Sigmoid colon (tissue), 6 donors: ENCODE measurements at regions not wholly inside any gene's neighbourhood (a gene's known extent, or its start where the extent isn't known, plus 50 kb on each side); places are given as distances from the start of the nearest gene placed in this dataset.

Source experiments
- DNase-seq: peaks from one replicate; pipeline ENCODE4 v3.0.0-alpha.2; 2019
- H3K27ac ChIP-seq, 4 donors: fragments of 200-600 bp; sonication (generic); one replicate each; pipeline ENCODE4 v1.5.1; 2016 to 2019; ENCODE audit warnings: mild to moderate bottlenecking in 1 of 4
- H3K27me3 ChIP-seq, 3 donors: fragments of 200-600 bp; sonication (generic); one replicate each; pipeline ENCODE4 v1.5.1; 2019; ENCODE audit warnings: mild to moderate bottlenecking in 1 of 3
- H3K36me3 ChIP-seq, 4 donors: fragments of 200-600 bp; sonication (generic); one replicate each; pipeline ENCODE4 v1.5.1; 2016 to 2019
- H3K4me1 ChIP-seq, 4 donors: fragments of 200-600 bp; sonication (generic); one replicate each; pipeline ENCODE4 v1.5.1; 2017 to 2019
- H3K4me3 ChIP-seq, 4 donors: fragments of 200-600 bp; sonication (generic); one replicate each; pipeline ENCODE4 v1.5.1; 2017 to 2019; ENCODE audit warnings: mild to moderate bottlenecking in 2 of 4, moderate library complexity in 1 of 4
- H3K9me3 ChIP-seq, 4 donors: fragments of 200-600 bp in 3 of 4; sonication (generic) in 3 of 4; one replicate each; pipeline versions ENCODE4 v1.5.1 to v1.6.1; 2013 to 2019
- CTCF ChIP-seq, 4 experiments: fragments of 450-650 bp in 3 of 4; fragments of 200-600 bp in 1 of 4; IDR thresholded peaks; one replicate each; pipeline ENCODE4 v1.5.1; 2016 to 2019; ENCODE audit warnings: antibody characterized with exemption in 4 of 4, mild to moderate bottlenecking in 3 of 4, moderate library complexity in 2 of 4
- EP300 ChIP-seq, 4 donors: sonication (generic); formaldehyde crosslinking; IDR thresholded peaks; one replicate each; pipeline ENCODE4 v1.6.1; 2017; ENCODE audit warnings: antibody characterized with exemption in 4 of 4
- POLR2A ChIP-seq, 2 donors: fragments of 450-650 bp; IDR thresholded peaks; one replicate each; pipeline ENCODE4 v1.6.1; 2016; ENCODE audit warnings: antibody characterized with exemption in 2 of 2, mild to moderate bottlenecking in 2 of 2, moderate library complexity in 2 of 2
- POLR2AphosphoS5 ChIP-seq, 4 donors: sonication (generic); formaldehyde crosslinking; IDR thresholded peaks; one replicate each; pipeline ENCODE4 v1.6.1; 2017; ENCODE audit warnings: antibody characterized with exemption in 4 of 4
- WGBS, 2 donors: extraction: QIAGEN DNeasy Blood & Tissue Kit; methylation state at CpG; one replicate each; pipeline ENCODE4 v1.1.7; 2013; 5-methylcytosine and 5-hydroxymethylcytosine counted together
- intact Hi-C: fragments of 100-400 bp; cut with DNase I; formaldehyde crosslinking; loops from one replicate; pipeline ENCODE4 v1.15.1; 2023
- donor health status: healthy with polysubstance abuse.
- donor health status: healthy.

- Histone ChIP-seq H3K36me3 (no peaks in the 10 kb centered on the region), H3K9me3 (no peaks in the 10 kb centered on the region), H3K4me1 (peaks cover 0 to 3% (median 0%) of the 10 kb centered on the region in 4 donors), H3K27ac (no peak overlapping the region), H3K27me3 (no peaks in the 10 kb centered on the region), H3K4me3 (no peak overlapping the region)
- no peak for DNase-seq
- intact Hi-C loops, result no loop called here
- 37 to 57% methylated on average over 8 of the region's 8 CpGs for WGBS, 2 donors
- TF ChIP-seq POLR2A (IDR thresholded peaks at IDR 0.05) (no peak), EP300 (IDR thresholded peaks at IDR 0.05) (no peak), POLR2AphosphoS5 (IDR thresholded peaks at IDR 0.05) (no peak), CTCF (IDR thresholded peaks at IDR 0.05) (no peak)
Observed at GRCh38 chr18:11500153-11501122, 109.0 kb upstream of the SLC35G4 start.

- H3K4me1 ChIP-seq, result peaks cover 0 to 3% (median 0%) of the 10 kb centered on the region in 4 donors
- TF ChIP-seq CTCF (IDR thresholded peaks at IDR 0.05), result no peak
- TF ChIP-seq POLR2A (IDR thresholded peaks at IDR 0.05), result no peak
- TF ChIP-seq EP300 (IDR thresholded peaks at IDR 0.05), result no peak
- no peak for TF ChIP-seq POLR2AphosphoS5 (IDR thresholded peaks at IDR 0.05)
- 53 to 72% methylated on average over 1 of the region's 1 CpG for WGBS, 2 donors
- no peaks in the 10 kb centered on the region for H3K27me3 ChIP-seq
- no peak overlapping the region for H3K4me3 ChIP-seq
- no peaks in the 10 kb centered on the region for H3K9me3 ChIP-seq
- intact Hi-C loops, result no loop called here
- no peaks in the 10 kb centered on the region for H3K36me3 ChIP-seq
- DNase-seq, result no peak
- H3K27ac ChIP-seq, result no peak overlapping the region
Observed at GRCh38 chr18:11498821-11499220, 110.6 kb upstream of the SLC35G4 start.

GRCh38 chr18:11497585-11497984 lies 111.8 kb upstream of the SLC35G4 start:
- Histone ChIP-seq H3K4me1 (peaks cover 0 to 3% (median 0%) of the 10 kb centered on the region in 4 donors), H3K9me3 (no peaks in the 10 kb centered on the region), H3K36me3 (no peaks in the 10 kb centered on the region), H3K27ac (no peak overlapping the region), H3K4me3 (no peak overlapping the region), H3K27me3 (no peaks in the 10 kb centered on the region)
- intact Hi-C loops, result no loop called here
- DNase-seq, result no peak
- 67 to 77% methylated on average over 2 of the region's 2 CpGs for WGBS, 2 donors
- TF ChIP-seq POLR2A (IDR thresholded peaks at IDR 0.05), result no peak
- TF ChIP-seq CTCF (IDR thresholded peaks at IDR 0.05), result no peak
- TF ChIP-seq POLR2AphosphoS5 (IDR thresholded peaks at IDR 0.05), result no peak
- TF ChIP-seq EP300 (IDR thresholded peaks at IDR 0.05), result no peak

GRCh38 chr18:11496526-11497172 lies 112.7 kb upstream of the SLC35G4 start:
- H3K9me3 ChIP-seq, result no peaks in the 10 kb centered on the region
- peaks cover 0 to 3% (median 0%) of the 10 kb centered on the region in 4 donors for H3K4me1 ChIP-seq
- no peaks in the 10 kb centered on the region for H3K27me3 ChIP-seq
- 66 to 80% methylated on average over 6 of the region's 6 CpGs for WGBS, 2 donors
- no peak for DNase-seq
- H3K27ac ChIP-seq, result no peak overlapping the region
- intact Hi-C loops, result no loop called here
- no peak overlapping the region for H3K4me3 ChIP-seq
- no peak for TF ChIP-seq CTCF (IDR thresholded peaks at IDR 0.05)
- no peak for TF ChIP-seq EP300 (IDR thresholded peaks at IDR 0.05)
- H3K36me3 ChIP-seq, result no peaks in the 10 kb centered on the region
